ENCODE measurements at regions not wholly inside any gene's neighbourhood (a gene's known extent, or its start where the extent isn't known, plus 50 kb on each side); places are given as distances from the start of the nearest gene placed in this dataset.

- Histone ChIP-seq H3K4me1 (ENCODE audit: control insufficient read depth, low read length) (no peaks in the 10 kb centered on the region), H3K9me2 (replicated peaks; ENCODE audit: control insufficient read depth, low read length) (no peaks in the 10 kb centered on the region), H3K9me3 (ENCODE audit: control insufficient read depth, insufficient read depth, low read length) (no peaks in the 10 kb centered on the region), H3K27ac (ENCODE audit: low read depth, low read length) (no peak overlapping the region), H3K4me2 (ENCODE audit: low read length) (no peak overlapping the region), H4K20me1 (ENCODE audit: control insufficient read depth, insufficient read depth, low read depth, low read length) (no peaks in the 10 kb centered on the region), H3K4me3 (ENCODE audit: low read length) (no peak overlapping the region), H3F3A (ENCODE audit: control insufficient read depth, insufficient read depth) (no peaks in the 10 kb centered on the region), H3K79me2 (ENCODE audit: control insufficient read depth, low read length) (no peaks in the 10 kb centered on the region), H3K36me3 (ENCODE audit: control insufficient read depth, low read length) (no peaks in the 10 kb centered on the region), H3K27me3 (ENCODE audit: control insufficient read depth, low read length) (0 out of 2 replicates have a peak, but pooled peaks cover under 1% of the 10 kb centered on the region)
- TF ChIP-seq EZH2phosphoT487 (IDR thresholded peaks at IDR 0.05; ENCODE audit: borderline replicate concordance, low read length) = no peak
- TF ChIP-seq, protein P1, sequence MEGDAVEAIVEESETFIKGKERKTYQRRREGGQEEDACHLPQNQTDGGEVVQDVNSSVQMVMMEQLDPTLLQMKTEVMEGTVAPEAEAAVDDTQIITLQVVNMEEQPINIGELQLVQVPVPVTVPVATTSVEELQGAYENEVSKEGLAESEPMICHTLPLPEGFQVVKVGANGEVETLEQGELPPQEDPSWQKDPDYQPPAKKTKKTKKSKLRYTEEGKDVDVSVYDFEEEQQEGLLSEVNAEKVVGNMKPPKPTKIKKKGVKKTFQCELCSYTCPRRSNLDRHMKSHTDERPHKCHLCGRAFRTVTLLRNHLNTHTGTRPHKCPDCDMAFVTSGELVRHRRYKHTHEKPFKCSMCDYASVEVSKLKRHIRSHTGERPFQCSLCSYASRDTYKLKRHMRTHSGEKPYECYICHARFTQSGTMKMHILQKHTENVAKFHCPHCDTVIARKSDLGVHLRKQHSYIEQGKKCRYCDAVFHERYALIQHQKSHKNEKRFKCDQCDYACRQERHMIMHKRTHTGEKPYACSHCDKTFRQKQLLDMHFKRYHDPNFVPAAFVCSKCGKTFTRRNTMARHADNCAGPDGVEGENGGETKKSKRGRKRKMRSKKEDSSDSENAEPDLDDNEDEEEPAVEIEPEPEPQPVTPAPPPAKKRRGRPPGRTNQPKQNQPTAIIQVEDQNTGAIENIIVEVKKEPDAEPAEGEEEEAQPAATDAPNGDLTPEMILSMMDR (IDR thresholded peaks at IDR 0.05; ENCODE audit: low read depth, low read length, poor library complexity, severe bottlenecking) = no peak
Measured at GRCh38 chr17:6352801-6353560, 81.9 kb downstream of the AIPL1 start.

DNA sequence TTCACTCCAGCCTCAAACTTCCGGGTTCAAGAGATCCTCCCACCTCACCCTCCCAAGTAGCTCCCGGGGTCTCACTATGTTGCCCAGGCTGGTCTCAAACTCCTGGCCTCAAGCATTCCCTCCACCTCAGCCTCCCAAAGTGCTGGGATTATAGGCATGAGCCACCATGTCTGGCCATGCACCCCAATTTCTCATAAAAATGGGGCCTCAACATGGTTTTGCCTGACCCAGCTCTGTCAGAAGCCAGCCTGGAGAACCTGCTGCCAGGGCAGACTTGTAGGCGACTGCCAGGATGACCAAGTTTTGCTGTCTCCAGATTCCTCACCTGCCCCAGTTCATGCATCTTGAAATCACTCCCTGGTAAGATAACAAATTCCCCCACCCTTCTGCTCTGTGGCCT, 82.9 kb downstream of the AIPL1 start:
- no peaks in the 10 kb centered on the region for H3K79me2 ChIP-seq (ENCODE audit: control insufficient read depth, low read length)
- no peaks in the 10 kb centered on the region for H3K9me3 ChIP-seq (ENCODE audit: control insufficient read depth, insufficient read depth, low read length)
- no peaks in the 10 kb centered on the region for H3F3A ChIP-seq (ENCODE audit: control insufficient read depth, insufficient read depth)
- no peak overlapping the region for H3K27ac ChIP-seq (ENCODE audit: low read depth, low read length)
- H3K4me1 ChIP-seq (ENCODE audit: control insufficient read depth, low read length) = no peaks in the 10 kb centered on the region
- no peak for TF ChIP-seq EZH2phosphoT487 (IDR thresholded peaks at IDR 0.05; ENCODE audit: borderline replicate concordance, low read length)
- TF ChIP-seq, protein P1 (IDR thresholded peaks at IDR 0.05; ENCODE audit: low read depth, low read length, poor library complexity, severe bottlenecking) = no peak
- H3K4me3 ChIP-seq (ENCODE audit: low read length) = no peak overlapping the region
- no peak overlapping the region for H3K4me2 ChIP-seq (ENCODE audit: low read length)
- H3K9me2 ChIP-seq (replicated peaks; ENCODE audit: control insufficient read depth, low read length) = no peaks in the 10 kb centered on the region
- H4K20me1 ChIP-seq (ENCODE audit: control insufficient read depth, insufficient read depth, low read depth, low read length) = no peaks in the 10 kb centered on the region
- H3K27me3 ChIP-seq (ENCODE audit: control insufficient read depth, low read length) = no peaks in the 10 kb centered on the region
- no peaks in the 10 kb centered on the region for H3K36me3 ChIP-seq (ENCODE audit: control insufficient read depth, low read length)

- H3K9me2 ChIP-seq (replicated peaks; ENCODE audit: control insufficient read depth, low read length) = no peaks in the 10 kb centered on the region
- no peak overlapping the region for H3K27ac ChIP-seq (ENCODE audit: low read depth, low read length)
- H3K27me3 ChIP-seq (ENCODE audit: control insufficient read depth, low read length) = no peaks in the 10 kb centered on the region; the same call in 1 of the 2 replicates
- H4K20me1 ChIP-seq (ENCODE audit: control insufficient read depth, insufficient read depth, low read depth, low read length) = no peaks in the 10 kb centered on the region
- no peaks in the 10 kb centered on the region for H3K4me1 ChIP-seq (ENCODE audit: control insufficient read depth, low read length)
- no peaks in the 10 kb centered on the region for H3K36me3 ChIP-seq (ENCODE audit: control insufficient read depth, low read length)
- no peak overlapping the region for H3K4me3 ChIP-seq (ENCODE audit: low read length)
- no peak overlapping the region for H3K4me2 ChIP-seq (ENCODE audit: low read length)
- H3K9me3 ChIP-seq (ENCODE audit: control insufficient read depth, insufficient read depth, low read length) = no peaks in the 10 kb centered on the region
- no peaks in the 10 kb centered on the region for H3F3A ChIP-seq (ENCODE audit: control insufficient read depth, insufficient read depth)
- H3K79me2 ChIP-seq (ENCODE audit: control insufficient read depth, low read length) = no peaks in the 10 kb centered on the region
- TF ChIP-seq EZH2phosphoT487 (IDR thresholded peaks at IDR 0.05; ENCODE audit: borderline replicate concordance, low read length) = no peak
- TF ChIP-seq, protein P1 (IDR thresholded peaks at IDR 0.05; ENCODE audit: low read depth, low read length, poor library complexity, severe bottlenecking) = no peak
Measured at GRCh38 chr17:6350806-6351205, 84.1 kb downstream of the AIPL1 start.
